VCaP (cell line): ENCODE measurements at regions not wholly inside any gene's neighbourhood (a gene's known extent, or its start where the extent isn't known, plus 50 kb on each side); places are given as distances from the start of the nearest gene placed in this dataset.

Source experiments
- H3K27ac ChIP-seq: fragments of 450-650 bp; 2 replicates; pipeline ENCODE4 v1.5.1; 2017
- TF ChIP-seq, protein P1 (sequence below): fragments of 450-650 bp; conservative IDR thresholded peaks from 2 replicates; pipeline ENCODE4 v1.5.1; 2017; ENCODE audit warnings: mild to moderate bottlenecking, moderate library complexity

GRCh38 chr18:10201659-10202058 lies 252.8 kb upstream of the APCDD1 start:
- H3K27ac ChIP-seq, result no peak overlapping the region
- TF ChIP-seq, protein P1, sequence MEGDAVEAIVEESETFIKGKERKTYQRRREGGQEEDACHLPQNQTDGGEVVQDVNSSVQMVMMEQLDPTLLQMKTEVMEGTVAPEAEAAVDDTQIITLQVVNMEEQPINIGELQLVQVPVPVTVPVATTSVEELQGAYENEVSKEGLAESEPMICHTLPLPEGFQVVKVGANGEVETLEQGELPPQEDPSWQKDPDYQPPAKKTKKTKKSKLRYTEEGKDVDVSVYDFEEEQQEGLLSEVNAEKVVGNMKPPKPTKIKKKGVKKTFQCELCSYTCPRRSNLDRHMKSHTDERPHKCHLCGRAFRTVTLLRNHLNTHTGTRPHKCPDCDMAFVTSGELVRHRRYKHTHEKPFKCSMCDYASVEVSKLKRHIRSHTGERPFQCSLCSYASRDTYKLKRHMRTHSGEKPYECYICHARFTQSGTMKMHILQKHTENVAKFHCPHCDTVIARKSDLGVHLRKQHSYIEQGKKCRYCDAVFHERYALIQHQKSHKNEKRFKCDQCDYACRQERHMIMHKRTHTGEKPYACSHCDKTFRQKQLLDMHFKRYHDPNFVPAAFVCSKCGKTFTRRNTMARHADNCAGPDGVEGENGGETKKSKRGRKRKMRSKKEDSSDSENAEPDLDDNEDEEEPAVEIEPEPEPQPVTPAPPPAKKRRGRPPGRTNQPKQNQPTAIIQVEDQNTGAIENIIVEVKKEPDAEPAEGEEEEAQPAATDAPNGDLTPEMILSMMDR, result no peak

GRCh38 chr18:10202845-10203321 lies 251.6 kb upstream of the APCDD1 start:
- H3K27ac ChIP-seq, result no peak overlapping the region
- TF ChIP-seq, protein P1, result no peak

- TF ChIP-seq, protein P1, result no peak
- H3K27ac ChIP-seq, result no peak overlapping the region
Measured at GRCh38 chr18:10205151-10205550, 249.3 kb upstream of the APCDD1 start.

DNA sequence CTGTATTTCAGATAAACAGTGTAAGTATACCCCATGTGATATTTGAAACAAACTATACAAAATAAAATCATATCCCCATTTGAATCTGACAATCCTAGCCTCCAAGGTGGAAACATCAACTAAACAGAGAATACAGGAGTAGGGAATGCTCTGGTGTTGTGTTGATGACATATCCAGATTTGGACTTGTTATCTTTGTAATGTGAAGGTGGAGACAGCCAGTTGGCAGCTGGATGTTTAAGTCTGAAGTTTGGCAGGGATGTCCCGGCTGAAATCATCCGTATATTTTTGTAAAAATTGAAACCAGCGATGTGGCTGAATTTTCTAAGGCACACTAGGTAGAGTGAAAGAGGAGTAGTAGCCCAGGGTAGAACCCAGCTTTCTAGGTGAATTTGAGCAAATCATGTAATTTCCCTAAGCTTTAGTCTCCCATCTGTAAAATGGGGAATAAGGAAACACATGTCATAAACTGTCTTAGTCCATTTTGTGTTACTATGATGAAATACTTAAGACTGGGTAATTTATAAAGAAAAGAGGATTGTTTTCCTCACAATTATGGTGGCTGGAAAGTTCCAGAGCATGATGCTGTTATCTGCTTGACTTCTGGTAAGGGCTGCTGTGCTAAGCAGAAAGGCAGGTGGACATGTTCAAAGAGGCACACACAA lies 246.6 kb upstream of the APCDD1 start:
- TF ChIP-seq, protein P1, result no peak
- no peak overlapping the region for H3K27ac ChIP-seq

- no peak overlapping the region for H3K27ac ChIP-seq
- TF ChIP-seq, protein P1, result no peak
Measured at GRCh38 chr18:10209302-10209701, 245.1 kb upstream of the APCDD1 start.

DNA sequence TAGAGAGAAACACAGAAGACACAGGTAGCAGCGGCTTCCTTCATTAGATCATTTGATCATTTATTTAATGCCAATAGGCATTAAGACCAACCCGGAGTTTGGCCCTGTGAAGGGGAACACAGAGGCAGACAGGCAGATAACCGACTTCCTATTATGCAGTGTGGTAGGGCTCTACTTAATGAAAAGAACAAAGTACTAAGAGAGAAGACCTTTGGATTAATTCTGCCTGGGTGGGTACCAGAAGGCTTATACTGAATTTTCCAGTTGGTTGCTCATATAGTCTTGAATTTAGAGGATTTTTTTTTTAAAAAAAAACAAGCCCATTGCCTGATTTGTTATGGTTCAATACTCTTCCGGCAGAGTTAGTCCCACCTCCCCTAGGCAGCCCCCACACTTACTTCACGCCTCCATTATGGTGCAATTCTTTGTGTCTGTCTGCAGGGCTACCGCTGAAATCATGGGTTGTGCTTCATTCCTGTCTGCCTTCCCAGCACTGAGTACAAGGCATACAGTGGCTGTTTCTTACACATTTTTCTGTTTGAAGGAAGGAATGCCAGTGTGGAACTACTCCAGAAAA lies 244.3 kb upstream of the APCDD1 start:
- TF ChIP-seq, protein P1, result no peak
- H3K27ac ChIP-seq, result no peak overlapping the region

DNA sequence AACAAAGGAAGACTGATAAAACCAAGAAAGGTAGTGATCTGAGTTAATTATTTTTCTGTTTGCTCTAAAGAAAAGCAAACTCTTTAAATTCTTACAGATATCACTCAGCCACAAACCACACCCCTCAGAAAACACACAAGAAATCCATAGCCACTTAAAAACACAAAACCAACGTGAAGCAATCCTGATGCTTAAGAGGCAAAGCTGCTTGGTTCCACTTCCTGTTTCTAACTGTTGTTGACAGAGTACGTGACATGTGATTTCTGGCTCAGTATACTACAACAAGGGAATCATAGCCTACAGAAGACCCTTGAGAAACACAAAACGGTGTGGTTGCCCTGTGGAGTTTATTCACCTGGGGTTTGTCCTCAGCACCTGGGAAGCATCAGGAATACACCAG lies 240.9 kb upstream of the APCDD1 start:
- TF ChIP-seq, protein P1, result no peak
- peak overlapping the region; percentile 53 for H3K27ac ChIP-seq
